ENCODE measurements at regions not wholly inside any gene's neighbourhood (a gene's known extent, or its start where the extent isn't known, plus 50 kb on each side); places are given as distances from the start of the nearest gene placed in this dataset.

DNA sequence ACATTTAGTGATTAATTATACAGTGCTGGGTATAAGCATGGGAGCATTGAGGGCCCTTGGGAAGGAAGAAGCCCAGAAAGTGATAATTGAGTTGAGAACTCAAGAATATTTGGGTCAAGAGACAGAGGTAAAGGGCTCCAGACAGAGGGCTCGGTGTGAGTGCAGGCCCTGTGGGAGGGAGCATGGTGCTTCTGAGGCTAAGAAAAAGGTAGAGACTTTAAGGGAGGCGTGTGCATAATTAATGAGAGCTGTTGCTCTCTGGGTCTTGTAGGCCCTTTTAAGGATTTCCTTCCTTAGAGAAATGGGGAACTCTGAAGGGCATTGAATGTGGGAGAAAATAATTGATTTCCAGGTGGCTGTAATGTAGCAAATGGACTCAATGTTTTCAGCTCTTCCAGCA lies 735.0 kb upstream of the POU3F3 start:
- Histone ChIP-seq H3K27ac (no peak overlapping the region), H3K4me1 (no peaks in the 10 kb centered on the region), H3K27me3 (no peaks in the 10 kb centered on the region), H3K9me3 (no peaks in the 10 kb centered on the region), H3K4me3 (no peak overlapping the region), H3K36me3 (no peaks in the 10 kb centered on the region)
- intact Hi-C loops (cut with DNase I; ENCODE audit: low total_unique reads): no loop called here
- TF ChIP-seq POLR2A (IDR thresholded peaks at IDR 0.05): no peak
- no peak for TF ChIP-seq CTCF (IDR thresholded peaks at IDR 0.05)
- DNase-seq: no peak

DNA sequence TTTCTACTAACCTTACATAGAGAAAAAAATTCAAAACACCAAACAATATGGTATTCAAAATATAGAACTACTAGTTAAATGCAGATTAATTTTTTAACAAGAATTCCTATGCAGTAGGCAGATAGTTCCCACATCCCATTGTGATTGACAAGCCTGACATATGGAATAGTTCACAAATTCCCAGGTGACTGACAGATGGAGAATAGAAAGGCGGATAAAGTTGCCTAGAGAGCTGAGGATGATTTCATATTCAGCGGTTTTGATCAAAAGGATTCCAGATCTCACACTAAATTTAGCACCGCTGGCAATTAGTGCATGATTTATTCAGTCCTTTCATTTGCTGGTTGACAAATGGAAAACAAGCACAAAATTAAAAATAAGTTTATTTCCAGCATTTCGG lies 733.7 kb upstream of the POU3F3 start:
- TF ChIP-seq POLR2A (IDR thresholded peaks at IDR 0.05) (no peak), CTCF (IDR thresholded peaks at IDR 0.05) (no peak)
- DNase-seq: no peak
- intact Hi-C loops (cut with DNase I; ENCODE audit: low total_unique reads): no loop called here
- Histone ChIP-seq H3K27me3 (no peaks in the 10 kb centered on the region), H3K27ac (no peak overlapping the region), H3K9me3 (no peaks in the 10 kb centered on the region), H3K4me3 (no peak overlapping the region), H3K4me1 (no peaks in the 10 kb centered on the region), H3K36me3 (no peaks in the 10 kb centered on the region)

DNA sequence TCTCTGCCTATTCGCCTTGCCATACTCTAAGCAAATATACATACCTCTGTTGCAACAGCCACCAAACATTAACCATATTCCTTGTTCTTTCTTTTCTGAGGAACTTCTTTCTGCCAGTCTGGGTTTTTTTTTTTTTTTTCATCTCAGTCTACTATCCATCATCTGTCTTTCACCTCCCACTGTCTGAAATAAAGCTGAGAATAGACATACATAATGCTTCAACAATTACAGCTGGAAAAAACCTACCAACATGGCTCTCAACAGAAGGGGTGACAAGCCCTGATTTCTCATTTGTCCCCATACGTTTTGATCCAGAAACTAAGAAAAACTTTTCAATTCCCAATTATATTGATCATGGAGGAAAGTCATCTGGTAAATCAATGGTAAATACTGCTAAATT lies 728.8 kb upstream of the POU3F3 start:
- Histone ChIP-seq H3K27me3 (no peaks in the 10 kb centered on the region), H3K4me3 (no peak overlapping the region), H3K4me1 (no peaks in the 10 kb centered on the region), H3K27ac (no peak overlapping the region), H3K9me3 (no peaks in the 10 kb centered on the region), H3K36me3 (no peaks in the 10 kb centered on the region)
- TF ChIP-seq POLR2A (IDR thresholded peaks at IDR 0.05) (no peak), CTCF (IDR thresholded peaks at IDR 0.05) (no peak)
- intact Hi-C loops (cut with DNase I; ENCODE audit: low total_unique reads): no loop called here
- no peak for DNase-seq

DNA sequence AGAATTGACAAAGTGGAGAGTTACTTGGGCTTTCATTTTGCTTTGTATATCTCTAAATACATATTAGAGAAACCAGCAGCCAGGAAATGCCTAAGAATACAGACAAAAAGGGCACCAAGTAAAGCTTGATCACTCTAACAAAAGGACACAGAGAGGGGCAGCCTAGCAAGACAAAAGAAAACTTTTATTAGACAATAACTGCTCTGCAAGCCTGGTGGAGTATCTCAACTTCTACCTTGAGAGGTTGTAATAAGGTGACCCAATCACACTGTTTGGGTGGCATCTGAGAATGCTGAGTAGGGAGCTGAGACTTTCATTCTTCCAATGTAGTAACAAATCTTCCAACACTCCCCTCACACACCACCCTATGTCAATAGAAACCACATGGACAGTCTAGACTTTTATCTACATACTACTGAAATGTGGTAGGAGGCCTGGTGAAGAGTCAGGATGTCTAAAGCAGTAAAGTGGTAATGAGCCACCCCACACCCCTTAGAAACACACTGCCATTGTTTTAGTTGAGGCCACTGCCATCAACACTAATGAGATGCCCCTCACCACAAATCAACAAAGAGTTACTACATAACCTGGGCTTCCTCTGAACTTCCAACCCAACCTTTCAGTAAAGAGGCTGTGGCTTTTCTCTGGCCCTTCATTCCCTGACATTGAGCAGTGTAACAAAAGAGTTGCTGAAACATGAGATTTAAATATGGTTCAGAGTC lies 726.7 kb upstream of the POU3F3 start:
- intact Hi-C loops (cut with DNase I; ENCODE audit: low total_unique reads): no loop called here
- DNase-seq: no peak
- H3K27ac ChIP-seq: no peak overlapping the region
- no peak for TF ChIP-seq CTCF (IDR thresholded peaks at IDR 0.05)
- no peak for TF ChIP-seq POLR2A (IDR thresholded peaks at IDR 0.05)
- H3K9me3 ChIP-seq: no peaks in the 10 kb centered on the region
- H3K36me3 ChIP-seq: no peaks in the 10 kb centered on the region
- H3K4me3 ChIP-seq: no peak overlapping the region
- no peaks in the 10 kb centered on the region for H3K27me3 ChIP-seq
- H3K4me1 ChIP-seq: no peaks in the 10 kb centered on the region

GRCh38 chr2:104140361-104140760 lies 713.6 kb upstream of the POU3F3 start:
- no peaks in the 10 kb centered on the region for H3K36me3 ChIP-seq
- H3K9me3 ChIP-seq: no peaks in the 10 kb centered on the region
- no peak for DNase-seq
- TF ChIP-seq CTCF (IDR thresholded peaks at IDR 0.05): no peak
- TF ChIP-seq POLR2A (IDR thresholded peaks at IDR 0.05): no peak
- no peak overlapping the region for H3K27ac ChIP-seq
- no peaks in the 10 kb centered on the region for H3K4me1 ChIP-seq
- no peak overlapping the region for H3K4me3 ChIP-seq
- intact Hi-C loops (cut with DNase I; ENCODE audit: low total_unique reads): no loop called here
- H3K27me3 ChIP-seq: no peaks in the 10 kb centered on the region

Data from uterus (tissue), 3 donors.